ENCODE measurements at regions not wholly inside any gene's neighbourhood (a gene's known extent, or its start where the extent isn't known, plus 50 kb on each side); places are given as distances from the start of the nearest gene placed in this dataset.

DNA sequence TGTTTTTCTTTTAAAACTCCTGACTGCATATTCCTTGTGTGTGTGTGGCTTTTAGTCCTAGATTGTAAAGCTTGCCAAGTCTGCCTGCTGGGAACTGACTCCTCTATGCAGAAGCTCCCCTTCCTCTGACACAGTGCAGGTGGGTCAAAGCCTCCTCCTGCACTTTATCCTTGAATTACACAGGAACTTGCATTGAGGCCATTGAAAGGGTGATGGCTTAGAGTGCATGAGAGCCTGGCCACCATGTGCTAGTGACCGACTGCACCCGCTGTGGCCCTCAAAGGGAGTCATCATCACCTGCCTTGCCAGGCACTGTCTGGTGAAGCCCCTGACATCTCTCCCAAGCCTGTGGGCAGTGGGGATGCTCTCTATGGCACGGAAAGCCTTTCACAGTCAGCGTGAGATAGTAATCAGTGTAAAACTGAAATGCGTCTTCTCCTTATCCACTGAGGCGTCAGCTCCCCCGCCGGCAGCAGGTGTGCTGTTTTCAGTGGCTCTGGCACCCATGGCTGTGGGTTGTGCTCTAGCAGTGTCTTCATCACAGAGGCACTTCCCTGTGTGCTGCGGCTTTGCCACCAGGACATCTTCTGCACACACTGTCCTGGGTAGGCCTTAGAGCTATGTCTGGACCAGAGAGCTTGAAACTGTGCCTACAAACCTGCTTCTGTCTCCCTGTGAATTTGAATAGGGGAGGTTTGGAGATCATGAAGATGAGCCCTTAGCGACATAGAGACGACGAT is 87.9 kb downstream of the THBS2 start:
- no peak for DNase-seq (ENCODE audit: low read depth)
- TF ChIP-seq, protein P1, sequence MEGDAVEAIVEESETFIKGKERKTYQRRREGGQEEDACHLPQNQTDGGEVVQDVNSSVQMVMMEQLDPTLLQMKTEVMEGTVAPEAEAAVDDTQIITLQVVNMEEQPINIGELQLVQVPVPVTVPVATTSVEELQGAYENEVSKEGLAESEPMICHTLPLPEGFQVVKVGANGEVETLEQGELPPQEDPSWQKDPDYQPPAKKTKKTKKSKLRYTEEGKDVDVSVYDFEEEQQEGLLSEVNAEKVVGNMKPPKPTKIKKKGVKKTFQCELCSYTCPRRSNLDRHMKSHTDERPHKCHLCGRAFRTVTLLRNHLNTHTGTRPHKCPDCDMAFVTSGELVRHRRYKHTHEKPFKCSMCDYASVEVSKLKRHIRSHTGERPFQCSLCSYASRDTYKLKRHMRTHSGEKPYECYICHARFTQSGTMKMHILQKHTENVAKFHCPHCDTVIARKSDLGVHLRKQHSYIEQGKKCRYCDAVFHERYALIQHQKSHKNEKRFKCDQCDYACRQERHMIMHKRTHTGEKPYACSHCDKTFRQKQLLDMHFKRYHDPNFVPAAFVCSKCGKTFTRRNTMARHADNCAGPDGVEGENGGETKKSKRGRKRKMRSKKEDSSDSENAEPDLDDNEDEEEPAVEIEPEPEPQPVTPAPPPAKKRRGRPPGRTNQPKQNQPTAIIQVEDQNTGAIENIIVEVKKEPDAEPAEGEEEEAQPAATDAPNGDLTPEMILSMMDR (IDR thresholded peaks at IDR 0.05; ENCODE audit: insufficient read depth, low read length, poor library complexity, severe bottlenecking) = no peak
- no peak overlapping the region for H3K4me3 ChIP-seq (ENCODE audit: low read depth, low read length)
- no peaks in the 10 kb centered on the region for H3K27me3 ChIP-seq (ENCODE audit: control insufficient read depth, insufficient read depth, low read length)
- no peaks in the 10 kb centered on the region for H3K36me3 ChIP-seq (ENCODE audit: control insufficient read depth, insufficient read depth, low read length)

DNA sequence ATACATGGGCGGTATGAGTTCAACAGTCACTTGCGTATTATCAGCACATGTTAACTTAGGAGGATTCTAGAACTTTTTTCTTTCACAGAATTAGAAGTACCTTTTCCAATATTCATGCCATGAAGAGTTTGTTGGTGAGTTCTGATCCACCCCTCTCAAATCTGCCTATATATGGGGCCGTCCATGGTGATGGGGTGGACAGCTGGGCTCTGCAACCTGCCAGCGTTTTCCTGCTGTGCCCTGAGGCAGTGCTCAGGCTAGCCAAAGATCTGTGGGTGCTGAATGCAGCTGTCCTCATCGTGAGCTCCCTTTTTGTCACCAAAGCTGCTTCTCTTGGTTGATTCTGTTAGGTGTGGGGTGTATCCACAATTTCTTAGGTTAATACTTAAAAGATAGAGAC is 88.7 kb downstream of the THBS2 start:
- no peaks in the 10 kb centered on the region for H3K27me3 ChIP-seq (ENCODE audit: control insufficient read depth, insufficient read depth, low read length)
- TF ChIP-seq, protein P1 (IDR thresholded peaks at IDR 0.05; ENCODE audit: insufficient read depth, low read length, poor library complexity, severe bottlenecking) = no peak
- DNase-seq (ENCODE audit: low read depth) = no peak
- no peaks in the 10 kb centered on the region for H3K36me3 ChIP-seq (ENCODE audit: control insufficient read depth, insufficient read depth, low read length)
- H3K4me3 ChIP-seq (ENCODE audit: low read depth, low read length) = no peak overlapping the region

DNA sequence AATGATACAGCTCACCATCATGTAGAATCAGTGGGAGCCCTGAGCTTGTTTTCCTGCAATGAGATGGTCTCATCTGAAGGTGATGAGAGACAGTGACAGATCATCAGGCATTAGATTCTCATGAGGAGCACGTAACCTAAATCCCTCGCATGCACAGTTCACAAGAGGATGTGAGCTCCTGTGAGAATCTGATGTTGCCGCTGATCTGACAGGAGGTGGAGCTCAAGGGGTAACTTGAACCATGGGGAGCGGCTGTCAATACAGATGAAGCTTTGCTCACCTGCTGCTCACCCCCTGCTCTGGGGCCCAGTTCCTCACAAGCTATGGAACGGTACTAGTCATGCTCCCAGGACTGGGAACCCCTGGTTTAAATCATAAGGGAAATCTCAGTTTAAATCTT is 89.2 kb downstream of the THBS2 start:
- no peak for DNase-seq (ENCODE audit: low read depth)
- Histone ChIP-seq H3K4me3 (ENCODE audit: low read depth, low read length) (no peak overlapping the region), H3K27me3 (ENCODE audit: control insufficient read depth, insufficient read depth, low read length) (no peaks in the 10 kb centered on the region), H3K36me3 (ENCODE audit: control insufficient read depth, insufficient read depth, low read length) (no peaks in the 10 kb centered on the region)
- TF ChIP-seq, protein P1 (IDR thresholded peaks at IDR 0.05; ENCODE audit: insufficient read depth, low read length, poor library complexity, severe bottlenecking) = no peak

DNA sequence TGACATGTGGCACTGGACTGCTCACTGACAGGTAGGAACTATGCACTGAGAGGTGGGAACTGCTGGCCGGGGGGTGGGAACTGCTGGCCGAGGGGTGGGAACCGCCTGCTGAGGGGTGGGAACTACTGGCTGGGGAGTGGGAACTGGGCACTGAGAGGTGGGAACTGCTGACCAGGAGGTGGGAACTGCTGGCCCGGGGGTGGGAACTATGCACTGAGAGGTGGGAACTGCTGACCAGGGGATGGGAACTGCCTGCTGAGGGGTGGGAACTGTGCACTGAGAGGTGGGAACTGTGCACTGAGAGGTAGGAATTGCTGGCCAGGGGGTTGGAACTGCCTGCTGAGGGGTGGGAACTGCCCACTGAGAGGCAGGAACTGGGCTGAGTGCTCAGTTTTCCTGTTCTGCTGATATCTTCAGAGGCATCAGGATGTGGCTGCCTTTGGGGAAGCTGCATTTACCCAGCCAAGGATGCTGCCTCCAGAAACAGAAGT is 90.2 kb downstream of the THBS2 start:
- no peaks in the 10 kb centered on the region for H3K36me3 ChIP-seq (ENCODE audit: control insufficient read depth, insufficient read depth, low read length)
- H3K4me3 ChIP-seq (ENCODE audit: low read depth, low read length) = no peak overlapping the region
- no peak for DNase-seq (ENCODE audit: low read depth)
- no peaks in the 10 kb centered on the region for H3K27me3 ChIP-seq (ENCODE audit: control insufficient read depth, insufficient read depth, low read length)
- TF ChIP-seq, protein P1 (IDR thresholded peaks at IDR 0.05; ENCODE audit: insufficient read depth, low read length, poor library complexity, severe bottlenecking) = no peak

DNA sequence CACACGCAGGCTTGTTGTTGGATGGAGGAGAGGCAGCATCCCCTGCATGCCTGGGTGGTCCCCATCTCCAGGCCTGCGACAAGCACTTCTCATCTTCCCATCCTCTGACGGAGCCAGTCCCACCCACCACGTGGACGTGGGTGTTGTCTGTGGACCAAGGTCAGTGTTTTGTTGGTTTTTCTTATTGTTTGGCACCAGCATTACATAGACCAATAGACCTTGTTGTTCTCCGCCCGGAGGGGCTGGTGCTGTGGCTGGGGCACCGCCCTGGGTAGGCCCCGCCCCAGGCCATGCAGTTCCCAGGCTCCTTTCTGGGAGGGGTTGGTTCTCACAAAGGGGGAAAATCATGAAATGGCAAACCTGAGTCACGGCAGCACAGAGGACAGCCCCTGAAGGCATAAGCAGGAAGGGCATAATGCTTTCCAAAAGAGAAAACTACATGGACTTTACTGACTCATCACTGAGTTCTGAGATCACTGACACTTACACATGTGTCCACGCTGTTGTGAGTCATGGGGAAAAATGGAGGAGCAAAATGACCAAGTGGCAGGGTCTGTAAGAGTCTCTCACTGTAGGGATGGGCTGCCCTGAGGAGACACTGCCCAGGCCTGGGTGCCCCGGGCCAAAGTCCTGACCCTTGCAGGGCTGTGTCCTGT is 90.8 kb downstream of the THBS2 start:
- TF ChIP-seq, protein P1 (IDR thresholded peaks at IDR 0.05; ENCODE audit: insufficient read depth, low read length, poor library complexity, severe bottlenecking) = no peak
- Histone ChIP-seq H3K27me3 (ENCODE audit: control insufficient read depth, insufficient read depth, low read length) (no peaks in the 10 kb centered on the region), H3K36me3 (ENCODE audit: control insufficient read depth, insufficient read depth, low read length) (no peaks in the 10 kb centered on the region), H3K4me3 (ENCODE audit: low read depth, low read length) (no peak overlapping the region)
- DNase-seq (ENCODE audit: low read depth) = peak; percentile 71
